HCT116 (cell line): ENCODE measurements at regions not wholly inside any gene's neighbourhood (a gene's known extent, or its start where the extent isn't known, plus 50 kb on each side); places are given as distances from the start of the nearest gene placed in this dataset.

ENCODE experiments used
- ATAC-seq: fragments of 200-7000 bp; cut with Tn5 transposase; 2 replicates; pipeline ENCODE4 v1.9.1; 2020; ENCODE audit warnings: mild to moderate bottlenecking, moderate library complexity
- BruUV-seq: library from RNA; stranded (reverse); fragments of 400-500 nt; replicated peaks from 2 replicates; lab custom pipeline; 2021; lab: Mats Ljungman, UMichigan
- CTCF ChIA-PET: fragments of 300-600 bp; sonication (Branson Sonifier 250); formaldehyde crosslinking; loops from one replicate; lab custom pipeline; 2021; ENCODE audit warnings: antibody characterized with exemption; lab: Charles Lee
- POLR2A ChIA-PET: fragments of 300-600, 350-600 bp; sonication (Branson Sonifier 250); formaldehyde crosslinking; loops from one replicate; lab custom pipeline; 2021; ENCODE audit warnings: antibody characterized with exemption; lab: Charles Lee
- RAD21 ChIA-PET, 2 experiments: fragments of 300-600 bp; sonication (Branson Sonifier 250); formaldehyde crosslinking; loops; one replicate each; lab custom pipeline; 2023; ENCODE audit warnings: low total read pairs in 2 of 2; ENCODE audit not compliant: uncharacterized antibody in 2 of 2, unreplicated experiment in 2 of 2, low non-redundant PET in 1 of 2; lab: Charles Lee
- DNase-seq: peaks from one replicate; pipeline ENCODE4 v3.0.0-alpha.2; 2010; ENCODE audit warnings: low read depth, low spot score
- H2AFZ ChIP-seq: fragments of 200-600 bp; shearing (Covaris generic), sonication (generic); 2 replicates; pipeline ENCODE4 v1.6.1; 2017; ENCODE audit warnings: low read depth, mixed run types, mixed read lengths, antibody characterized with exemption, low read length; ENCODE audit not compliant: poor library complexity, severe bottlenecking
- H3K27ac ChIP-seq: 2 replicates; pipeline ENCODE4 v1.5.1; 2012; ENCODE audit warnings: low read depth, low read length
- H3K27me3 ChIP-seq: fragments of 200-600 bp; sonication (generic); 2 replicates; pipeline ENCODE4 v1.6.1; 2016; ENCODE audit warnings: mixed run types, low read length, mixed read lengths; ENCODE audit not compliant: insufficient read depth
- H3K36me3 ChIP-seq, 2 experiments: fragments of 200-500 bp in 1 of 2; fragments of 200-600 bp in 1 of 2; sonication (Bioruptor generic) in 1 of 2; sonication (generic) in 1 of 2; 2 replicates each; pipeline versions ENCODE4 v1.5.1 to v1.6.1; 2014 to 2016; ENCODE audit warnings: low read length in 2 of 2, inconsistent platforms in 1 of 2, mixed read lengths in 1 of 2, mixed run types in 1 of 2; ENCODE audit not compliant: insufficient read depth in 2 of 2, control insufficient read depth in 1 of 2
- H3K4me1 ChIP-seq, 2 experiments: fragments of 200-600 bp in 1 of 2; sonication (generic) in 1 of 2; 2 replicates each; pipeline versions ENCODE4 v1.5.1 to v1.6.1; 2012 to 2017; ENCODE audit warnings: low read length in 2 of 2, inconsistent platforms in 1 of 2, mild to moderate bottlenecking in 1 of 2, mixed read lengths in 1 of 2, mixed run types in 1 of 2, moderate library complexity in 1 of 2; ENCODE audit not compliant: insufficient read depth in 2 of 2, control insufficient read depth in 1 of 2
- H3K4me2 ChIP-seq: fragments of 200-600 bp; sonication (generic); 2 replicates; pipeline ENCODE4 v1.6.1; 2017; ENCODE audit warnings: mixed run types, low read length, mixed read lengths
- H3K4me3 ChIP-seq, 2 experiments: fragments of 200-600 bp in 1 of 2; sonication (generic) in 1 of 2; replicated peaks in 1 of 2; 2 replicates each; pipeline ENCODE4 v1.5.1; 2011 to 2016; ENCODE audit warnings: low read length in 2 of 2, control low read depth in 1 of 2, low read depth in 1 of 2, mild to moderate bottlenecking in 1 of 2, mixed read lengths in 1 of 2, mixed run types in 1 of 2
- H3K79me2 ChIP-seq: fragments of 200-600 bp; sonication (generic); 2 replicates; pipeline ENCODE4 v1.6.1; 2017; ENCODE audit warnings: mild to moderate bottlenecking, mixed run types, low read length, moderate library complexity, mixed read lengths; ENCODE audit not compliant: insufficient read depth
- H3K9ac ChIP-seq: fragments of 200-600 bp; sonication (generic); 2 replicates; pipeline ENCODE4 v1.6.1; 2016; ENCODE audit warnings: low read length, mixed read lengths
- H3K9me2 ChIP-seq: fragments of 200-600 bp; sonication (generic), shearing (Covaris generic); 2 replicates; pipeline ENCODE4 v1.6.1; 2017; ENCODE audit warnings: mixed run types, mild to moderate bottlenecking, moderate library complexity; ENCODE audit not compliant: insufficient read depth
- H3K9me3 ChIP-seq, 2 experiments: fragments of 200-500 bp in 1 of 2; fragments of 200-600 bp in 1 of 2; sonication (Bioruptor generic) in 1 of 2; sonication (generic) in 1 of 2; 2 replicates each; pipeline ENCODE4 v1.6.1; 2014 to 2017; ENCODE audit warnings: low read length in 2 of 2, mixed read lengths in 2 of 2, inconsistent platforms in 1 of 2, low read depth in 1 of 2, mild to moderate bottlenecking in 1 of 2, mixed run types in 1 of 2, moderate library complexity in 1 of 2; ENCODE audit not compliant: control insufficient read depth in 1 of 2, insufficient read depth in 1 of 2
- H4K20me1 ChIP-seq: fragments of 200-600 bp; sonication (generic), shearing (Covaris generic); 2 replicates; pipeline ENCODE4 v1.6.1; 2017; ENCODE audit warnings: mixed run types, mild to moderate bottlenecking, moderate library complexity; ENCODE audit not compliant: insufficient read depth
- EGR1 ChIP-seq: IDR thresholded peaks from 2 replicates; pipeline ENCODE4 v1.6.1; 2012; ENCODE audit warnings: low read depth
- ELF1 ChIP-seq: IDR thresholded peaks from 2 replicates; pipeline ENCODE4 v1.6.1; 2012; ENCODE audit warnings: low read depth, borderline replicate concordance
- EZH2 ChIP-seq: fragments of 200-600 bp; sonication (generic); IDR thresholded peaks from 2 replicates; pipeline ENCODE4 v1.6.1; 2017; ENCODE audit warnings: antibody characterized with exemption, mixed run types
- EZH2phosphoT487 ChIP-seq: fragments of 200-600 bp; IDR thresholded peaks from 2 replicates; pipeline ENCODE4 v1.6.1; 2018; ENCODE audit warnings: antibody characterized with exemption, borderline replicate concordance
- FOSL1 ChIP-seq: IDR thresholded peaks from 2 replicates; pipeline ENCODE4 v1.6.1; 2012; ENCODE audit warnings: low read depth
- JUND ChIP-seq: IDR thresholded peaks from 2 replicates; pipeline ENCODE4 v1.6.1; 2012
- POLR2A ChIP-seq: IDR thresholded peaks from 2 replicates; pipeline ENCODE4 v1.7.0; 2011; ENCODE audit warnings: borderline replicate concordance; ENCODE audit not compliant: insufficient read depth, insufficient read length; ENCODE audit errors: extremely low read depth
- POLR2AphosphoS5 ChIP-seq: IDR thresholded peaks from 2 replicates; pipeline ENCODE4 v1.6.1; 2011; ENCODE audit warnings: mild to moderate bottlenecking, low read depth, low read length, moderate library complexity
- TCF7L2 ChIP-seq: IDR thresholded peaks from 2 replicates; pipeline ENCODE4 v1.7.0; 2011; ENCODE audit warnings: borderline replicate concordance, inconsistent platforms; ENCODE audit not compliant: insufficient read depth, insufficient read length; ENCODE audit errors: extremely low read depth
- YY1 ChIP-seq: IDR thresholded peaks from 2 replicates; pipeline ENCODE4 v1.6.1; 2011; ENCODE audit warnings: low read length, low read depth, moderate library complexity, mild to moderate bottlenecking; ENCODE audit not compliant: insufficient replicate concordance; ENCODE audit errors: extremely low read depth
- intact Hi-C: fragments of 100-400 bp; cut with micrococcal nuclease; formaldehyde crosslinking; loops from 2 replicates; pipeline ENCODE4 v1.10.0; 2022
- TF ChIP-seq, protein P1 (sequence below): IDR thresholded peaks from 2 replicates; pipeline ENCODE4 v1.6.1; 2012
- TF ChIP-seq, protein P2 (sequence below), 3 experiments: fragments of 200-600 bp in 1 of 3; sonication (generic) in 1 of 3; IDR thresholded peaks in 2 of 3; conservative IDR thresholded peaks in 1 of 3; 2 replicates each; pipeline ENCODE4 v1.5.1; 2012 to 2017; ENCODE audit warnings: low read depth in 2 of 3, low read length in 2 of 3, antibody characterized with exemption in 1 of 3, borderline replicate concordance in 1 of 3, control low read depth in 1 of 3, mild to moderate bottlenecking in 1 of 3, mixed read lengths in 1 of 3, mixed run types in 1 of 3, moderate library complexity in 1 of 3; ENCODE audit not compliant: insufficient read depth in 1 of 3
- TF ChIP-seq, protein P3 (sequence below): IDR thresholded peaks from 2 replicates; pipeline ENCODE4 v1.6.1; 2011; ENCODE audit warnings: mild to moderate bottlenecking, low read length, moderate library complexity; ENCODE audit not compliant: insufficient replicate concordance; ENCODE audit errors: extremely low read depth

DNA sequence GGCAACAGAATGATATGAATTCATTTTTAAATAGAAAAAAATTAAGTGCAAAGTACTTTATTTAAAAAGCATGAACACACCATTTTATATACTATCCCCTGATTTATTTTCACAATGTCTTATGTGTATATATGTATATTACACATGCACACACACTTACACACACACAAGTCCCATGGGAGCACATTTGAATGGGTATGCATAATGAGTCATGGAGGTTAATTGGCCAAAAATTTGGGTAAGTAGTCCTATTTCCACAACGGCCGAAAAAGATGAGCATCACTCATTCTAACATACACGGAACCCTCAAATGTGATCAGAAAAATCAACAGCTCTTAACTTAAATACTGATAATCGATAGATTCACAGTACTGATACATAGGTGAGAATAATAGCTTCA is 97.4 kb upstream of the NABP1 start:
- Histone ChIP-seq H3K9ac (no peak overlapping the region), H3K4me3 (no peak overlapping the region), H3K27ac (no peak overlapping the region), H3K4me1 (no peaks in the 10 kb centered on the region), H3K4me2 (no peak overlapping the region), H3K27me3 (no peaks in the 10 kb centered on the region), H2AFZ (no peak overlapping the region), H3K79me2 (no peaks in the 10 kb centered on the region), H4K20me1 (no peaks in the 10 kb centered on the region), H3K36me3 (no peaks in the 10 kb centered on the region), H3K9me3 (no peaks in the 10 kb centered on the region), H3K9me2 (no peaks in the 10 kb centered on the region)
- ATAC-seq (no peak), DNase-seq (no peak)
- ChIA-PET CTCF (no interaction called here), POLR2A (no interaction called here), RAD21 (no interaction called here)
- BruUV-seq, result no TSS peak
- intact Hi-C loops, result no loop called here
- TF ChIP-seq FOSL1, result no peak
- no peak for TF ChIP-seq YY1
- no peak for TF ChIP-seq TCF7L2
- TF ChIP-seq, protein P1, sequence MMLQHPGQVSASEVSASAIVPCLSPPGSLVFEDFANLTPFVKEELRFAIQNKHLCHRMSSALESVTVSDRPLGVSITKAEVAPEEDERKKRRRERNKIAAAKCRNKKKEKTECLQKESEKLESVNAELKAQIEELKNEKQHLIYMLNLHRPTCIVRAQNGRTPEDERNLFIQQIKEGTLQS, result no peak
- TF ChIP-seq EZH2phosphoT487, result no peak
- TF ChIP-seq POLR2AphosphoS5, result no peak
- TF ChIP-seq POLR2A, result no peak
- TF ChIP-seq, protein P2, sequence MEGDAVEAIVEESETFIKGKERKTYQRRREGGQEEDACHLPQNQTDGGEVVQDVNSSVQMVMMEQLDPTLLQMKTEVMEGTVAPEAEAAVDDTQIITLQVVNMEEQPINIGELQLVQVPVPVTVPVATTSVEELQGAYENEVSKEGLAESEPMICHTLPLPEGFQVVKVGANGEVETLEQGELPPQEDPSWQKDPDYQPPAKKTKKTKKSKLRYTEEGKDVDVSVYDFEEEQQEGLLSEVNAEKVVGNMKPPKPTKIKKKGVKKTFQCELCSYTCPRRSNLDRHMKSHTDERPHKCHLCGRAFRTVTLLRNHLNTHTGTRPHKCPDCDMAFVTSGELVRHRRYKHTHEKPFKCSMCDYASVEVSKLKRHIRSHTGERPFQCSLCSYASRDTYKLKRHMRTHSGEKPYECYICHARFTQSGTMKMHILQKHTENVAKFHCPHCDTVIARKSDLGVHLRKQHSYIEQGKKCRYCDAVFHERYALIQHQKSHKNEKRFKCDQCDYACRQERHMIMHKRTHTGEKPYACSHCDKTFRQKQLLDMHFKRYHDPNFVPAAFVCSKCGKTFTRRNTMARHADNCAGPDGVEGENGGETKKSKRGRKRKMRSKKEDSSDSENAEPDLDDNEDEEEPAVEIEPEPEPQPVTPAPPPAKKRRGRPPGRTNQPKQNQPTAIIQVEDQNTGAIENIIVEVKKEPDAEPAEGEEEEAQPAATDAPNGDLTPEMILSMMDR (IDR thresholded peaks at IDR 0.05 in 2 of 3, conservative IDR thresholded peaks at IDR 0.05 in 1 of 3; ENCODE audit: borderline replicate concordance in 1 of 3, insufficient read depth in 1 of 3, low read depth in 2 of 3, low read length in 2 of 3), result no peak
- no peak for TF ChIP-seq EGR1
- TF ChIP-seq EZH2, result no peak
- no peak for TF ChIP-seq JUND
- TF ChIP-seq, protein P3, sequence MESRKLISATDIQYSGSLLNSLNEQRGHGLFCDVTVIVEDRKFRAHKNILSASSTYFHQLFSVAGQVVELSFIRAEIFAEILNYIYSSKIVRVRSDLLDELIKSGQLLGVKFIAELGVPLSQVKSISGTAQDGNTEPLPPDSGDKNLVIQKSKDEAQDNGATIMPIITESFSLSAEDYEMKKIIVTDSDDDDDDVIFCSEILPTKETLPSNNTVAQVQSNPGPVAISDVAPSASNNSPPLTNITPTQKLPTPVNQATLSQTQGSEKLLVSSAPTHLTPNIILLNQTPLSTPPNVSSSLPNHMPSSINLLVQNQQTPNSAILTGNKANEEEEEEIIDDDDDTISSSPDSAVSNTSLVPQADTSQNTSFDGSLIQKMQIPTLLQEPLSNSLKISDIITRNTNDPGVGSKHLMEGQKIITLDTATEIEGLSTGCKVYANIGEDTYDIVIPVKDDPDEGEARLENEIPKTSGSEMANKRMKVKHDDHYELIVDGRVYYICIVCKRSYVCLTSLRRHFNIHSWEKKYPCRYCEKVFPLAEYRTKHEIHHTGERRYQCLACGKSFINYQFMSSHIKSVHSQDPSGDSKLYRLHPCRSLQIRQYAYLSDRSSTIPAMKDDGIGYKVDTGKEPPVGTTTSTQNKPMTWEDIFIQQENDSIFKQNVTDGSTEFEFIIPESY, result no peak
- no peak for TF ChIP-seq ELF1
- TF ChIP-seq, all 23 proteins: peak for 0
